Thyroid gland (tissue), 4 donors: ENCODE measurements at regions not wholly inside any gene's neighbourhood (a gene's known extent, or its start where the extent isn't known, plus 50 kb on each side); places are given as distances from the start of the nearest gene placed in this dataset.

Source experiments
- DNase-seq, 2 donors: peaks; one replicate each; pipeline ENCODE4 v3.0.0-alpha.2; 2019
- H3K27ac ChIP-seq, 3 donors: fragments of 200-600 bp; sonication (generic); 1 replicate in 2 of 3; 2 replicates in 1 of 3; pipeline ENCODE4 v1.5.1; 2016 to 2019; ENCODE audit warnings: mild to moderate bottlenecking in 1 of 3, moderate library complexity in 1 of 3
- H3K27me3 ChIP-seq: fragments of 200-600 bp; sonication (generic); one replicate; pipeline ENCODE4 v1.5.1; 2019
- H3K36me3 ChIP-seq, 2 donors: fragments of 200-600 bp; sonication (generic); one replicate each; pipeline ENCODE4 v1.5.1; 2016 to 2019
- H3K4me1 ChIP-seq, 2 donors: fragments of 200-600 bp; sonication (generic); one replicate each; pipeline ENCODE4 v1.5.1; 2017 to 2019
- H3K4me3 ChIP-seq, 3 donors: fragments of 200-600 bp; sonication (generic); replicated peaks in 1 of 3; 1 replicate in 2 of 3; 2 replicates in 1 of 3; pipeline ENCODE4 v1.5.1; 2016; ENCODE audit warnings: mild to moderate bottlenecking in 1 of 3
- H3K9me3 ChIP-seq: fragments of 200-600 bp; sonication (generic); one replicate; pipeline ENCODE4 v1.5.1; 2017
- POLR2A ChIP-seq, 2 donors: fragments of 450-650 bp; IDR thresholded peaks; one replicate each; pipeline ENCODE4 v1.6.1; 2017; ENCODE audit warnings: antibody characterized with exemption in 2 of 2, mild to moderate bottlenecking in 2 of 2, moderate library complexity in 1 of 2
- WGBS, 2 donors: methylation state at CpG; one replicate each; pipeline ENCODE4 v1.1.5; 2017; 5-methylcytosine and 5-hydroxymethylcytosine counted together
- intact Hi-C: fragments of 100-400 bp; cut with DNase I; formaldehyde crosslinking; loops from one replicate; pipeline ENCODE4 v1.15.1; 2023
- TF ChIP-seq, protein P1 (sequence below), 6 experiments: fragments of 200-600 bp in 3 of 6; fragments of 450-650 bp in 3 of 6; sonication (generic) in 3 of 6; IDR thresholded peaks; one replicate each; pipeline ENCODE4 v1.5.1; 2016 to 2019; ENCODE audit warnings: antibody characterized with exemption in 6 of 6, mild to moderate bottlenecking in 2 of 6, inconsistent platforms in 1 of 6, moderate library complexity in 1 of 6

DNA sequence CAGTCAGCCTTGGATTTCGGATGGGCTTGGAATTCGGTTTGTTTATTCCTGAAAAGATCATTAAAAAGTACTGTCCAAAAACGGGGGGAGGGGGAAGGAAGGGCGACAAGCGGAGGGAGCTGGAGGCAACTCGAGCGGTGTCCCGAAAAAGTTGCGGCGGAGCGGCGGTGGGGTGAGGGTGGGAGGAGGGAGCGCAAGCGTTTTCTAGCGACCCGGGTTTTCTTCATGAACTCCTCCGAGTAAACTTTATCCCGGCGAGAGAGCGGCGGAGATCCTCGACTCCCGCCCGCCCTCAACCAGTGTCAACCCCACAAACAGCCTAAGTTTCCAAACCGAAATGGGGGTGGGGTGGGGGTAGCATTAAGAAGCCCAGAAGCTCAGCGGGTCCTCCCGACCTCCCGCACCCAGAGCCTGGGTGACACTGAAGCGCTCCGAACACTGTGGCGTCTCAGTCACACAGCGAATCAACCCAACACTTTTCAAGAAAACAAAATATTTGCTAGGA lies 133.0 kb upstream of the C11orf58 start:
- peak; percentile 52 to 62 for DNase-seq
- H3K27me3 ChIP-seq: no peaks in the 10 kb centered on the region
- peak overlapping the region; percentile 29 to 84 (median 54) for H3K4me3 ChIP-seq
- 1 to 4% methylated on average over 29 to 31 of the region's 32 CpGs for WGBS, 2 donors
- H3K4me1 ChIP-seq: peaks cover 7 to 10% of the 10 kb centered on the region in 2 donors
- peak overlapping the region; percentile 91 to 97 (median 91) for H3K27ac ChIP-seq
- intact Hi-C loops: no loop called here
- no peaks in the 10 kb centered on the region for H3K36me3 ChIP-seq
- no peaks in the 10 kb centered on the region for H3K9me3 ChIP-seq
- TF ChIP-seq, protein P1, sequence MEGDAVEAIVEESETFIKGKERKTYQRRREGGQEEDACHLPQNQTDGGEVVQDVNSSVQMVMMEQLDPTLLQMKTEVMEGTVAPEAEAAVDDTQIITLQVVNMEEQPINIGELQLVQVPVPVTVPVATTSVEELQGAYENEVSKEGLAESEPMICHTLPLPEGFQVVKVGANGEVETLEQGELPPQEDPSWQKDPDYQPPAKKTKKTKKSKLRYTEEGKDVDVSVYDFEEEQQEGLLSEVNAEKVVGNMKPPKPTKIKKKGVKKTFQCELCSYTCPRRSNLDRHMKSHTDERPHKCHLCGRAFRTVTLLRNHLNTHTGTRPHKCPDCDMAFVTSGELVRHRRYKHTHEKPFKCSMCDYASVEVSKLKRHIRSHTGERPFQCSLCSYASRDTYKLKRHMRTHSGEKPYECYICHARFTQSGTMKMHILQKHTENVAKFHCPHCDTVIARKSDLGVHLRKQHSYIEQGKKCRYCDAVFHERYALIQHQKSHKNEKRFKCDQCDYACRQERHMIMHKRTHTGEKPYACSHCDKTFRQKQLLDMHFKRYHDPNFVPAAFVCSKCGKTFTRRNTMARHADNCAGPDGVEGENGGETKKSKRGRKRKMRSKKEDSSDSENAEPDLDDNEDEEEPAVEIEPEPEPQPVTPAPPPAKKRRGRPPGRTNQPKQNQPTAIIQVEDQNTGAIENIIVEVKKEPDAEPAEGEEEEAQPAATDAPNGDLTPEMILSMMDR (IDR thresholded peaks at IDR 0.05): no peak
- peak in 1 of 2 donors; percentile 9 for TF ChIP-seq POLR2A (IDR thresholded peaks at IDR 0.05)

DNA sequence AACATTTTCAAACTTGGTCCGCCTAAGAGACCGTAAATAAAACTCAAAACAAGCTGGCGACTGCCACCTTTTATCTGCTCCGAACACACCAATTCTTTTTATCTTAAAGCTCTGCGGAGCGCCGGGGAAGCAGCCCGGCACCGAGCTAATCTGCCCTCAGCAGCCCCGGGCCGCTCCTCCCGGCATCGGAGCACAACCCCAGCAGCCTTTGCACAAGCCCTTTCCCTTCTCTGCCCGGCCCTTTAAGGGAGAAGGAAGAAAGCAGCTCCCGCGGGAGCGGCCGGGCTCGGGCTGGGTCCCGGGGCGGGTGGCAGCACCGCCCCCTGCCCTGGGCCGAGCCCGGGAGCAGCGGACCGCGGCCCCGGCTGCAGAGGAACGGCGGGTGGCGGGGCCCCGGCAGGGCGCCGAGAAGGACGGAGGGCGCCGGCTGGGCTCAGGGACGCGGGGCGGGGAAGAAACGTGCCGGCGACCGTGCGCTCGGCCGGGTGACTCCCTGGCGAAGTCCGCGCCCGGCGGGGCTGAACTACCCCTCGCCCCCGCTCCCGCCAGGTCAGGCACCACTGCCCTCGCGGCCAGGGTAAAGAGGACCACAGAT lies 133.6 kb upstream of the C11orf58 start:
- H3K4me1 ChIP-seq: peaks cover 7 to 10% of the 10 kb centered on the region in 2 donors
- no peaks in the 10 kb centered on the region for H3K27me3 ChIP-seq
- H3K36me3 ChIP-seq: no peaks in the 10 kb centered on the region
- peak in 1 of 2 donors; percentile 49 for TF ChIP-seq POLR2A (IDR thresholded peaks at IDR 0.05)
- TF ChIP-seq, protein P1 (IDR thresholded peaks at IDR 0.05): no peak
- H3K4me3 ChIP-seq: peak overlapping the region; percentile 5 to 84 (median 54)
- DNase-seq: peak; percentile 62 to 70
- WGBS, 2 donors: 1% methylated on average over 14 to 57 of the region's 57 CpGs
- H3K27ac ChIP-seq: peak overlapping the region; percentile 91 to 97 (median 91)
- no peaks in the 10 kb centered on the region for H3K9me3 ChIP-seq
- intact Hi-C loops: no loop called here

DNA sequence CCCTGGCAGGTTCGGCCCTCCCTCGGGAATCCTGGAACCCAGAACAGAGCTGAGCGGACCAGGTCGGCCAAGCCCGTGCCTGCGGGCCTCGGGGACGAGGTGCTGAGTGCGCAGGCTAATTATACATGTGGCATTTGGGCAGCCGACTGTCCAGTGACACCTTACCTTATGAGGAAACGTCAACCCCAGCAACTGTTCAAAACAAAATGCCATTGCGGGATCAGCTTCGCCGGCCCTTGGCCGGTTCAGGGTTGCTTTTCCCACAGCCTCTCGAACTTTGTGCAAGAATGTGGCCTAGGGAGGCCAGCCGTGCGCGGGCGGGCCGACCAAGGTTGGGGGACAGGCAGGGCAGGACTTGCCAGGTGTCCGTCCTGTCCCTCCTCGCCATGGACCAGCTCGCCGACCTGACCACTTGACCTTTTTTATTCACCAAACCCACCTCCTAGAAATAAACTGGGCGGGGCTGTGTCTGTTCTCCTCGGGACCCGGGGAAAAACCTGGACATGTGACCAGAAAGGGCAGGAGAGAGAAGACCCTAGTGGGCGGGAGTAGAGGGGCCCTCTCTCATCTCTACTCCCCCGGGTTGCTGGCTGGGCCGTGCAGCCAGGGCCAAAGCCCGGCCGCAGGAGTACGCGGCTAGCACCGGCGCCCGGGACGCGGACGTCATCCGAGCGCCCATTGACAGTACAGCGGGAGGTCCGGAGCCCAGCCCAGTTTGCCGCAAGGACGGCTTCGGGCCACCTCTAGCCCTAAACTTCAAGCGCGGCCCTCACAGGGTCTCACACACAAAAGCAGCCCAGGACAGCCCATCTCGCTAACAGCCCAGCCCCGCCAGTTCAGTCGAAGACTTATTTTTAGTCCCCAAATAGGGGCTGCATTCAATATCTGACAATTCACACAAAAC lies 134.3 kb upstream of the C11orf58 start:
- H3K27ac ChIP-seq: peak overlapping the region; percentile 91 to 97 (median 91)
- H3K36me3 ChIP-seq: no peaks in the 10 kb centered on the region
- peak overlapping the region; percentile 5 to 84 (median 54) for H3K4me3 ChIP-seq
- peak in 1 of 2 donors; percentile 32 for TF ChIP-seq POLR2A (IDR thresholded peaks at IDR 0.05)
- TF ChIP-seq, protein P1 (IDR thresholded peaks at IDR 0.05): no peak
- H3K9me3 ChIP-seq: no peaks in the 10 kb centered on the region
- H3K27me3 ChIP-seq: no peaks in the 10 kb centered on the region
- peak; percentile 70 for DNase-seq
- intact Hi-C loops: no loop called here
- peaks cover 7 to 10% of the 10 kb centered on the region in 2 donors for H3K4me1 ChIP-seq
- 23 to 31% methylated on average over 40 to 43 of the region's 53 CpGs for WGBS, 2 donors

- intact Hi-C loops: no loop called here
- no peak for TF ChIP-seq POLR2A (IDR thresholded peaks at IDR 0.05)
- TF ChIP-seq, protein P1 (IDR thresholded peaks at IDR 0.05): no peak
- WGBS, 2 donors: 88 to 94% methylated on average over 2 of the region's 2 CpGs
- H3K4me3 ChIP-seq: no peak overlapping the region
- no peak overlapping the region for H3K27ac ChIP-seq
- H3K9me3 ChIP-seq: no peaks in the 10 kb centered on the region
- no peak for DNase-seq
- H3K27me3 ChIP-seq: no peaks in the 10 kb centered on the region
- no peaks in the 10 kb centered on the region for H3K36me3 ChIP-seq
- H3K4me1 ChIP-seq: peaks cover 7 to 10% of the 10 kb centered on the region in 2 donors
Observed at GRCh38 chr11:16603245-16603644, 135.2 kb upstream of the C11orf58 start.
